Heart left ventricle (tissue), 16 donors: ENCODE measurements at regions not wholly inside any gene's neighbourhood (a gene's known extent, or its start where the extent isn't known, plus 50 kb on each side); places are given as distances from the start of the nearest gene placed in this dataset.

Source experiments
- ATAC-seq, 4 donors: fragments of 200-7000 bp; cut with Tn5 transposase; one replicate each; pipeline ENCODE4 v1.9.1; 2020 to 2022; ENCODE audit warnings: moderate library complexity in 4 of 4, mild to moderate bottlenecking in 3 of 4, moderate number of reproducible peaks in 1 of 4
- DNase-seq, 5 donors: peaks; one replicate each; pipeline ENCODE4 v3.0.0-alpha.2; 2020
- H3K27ac ChIP-seq, 12 donors: fragments of 200-600 bp; sonication (generic) in 4 of 12; one replicate each; pipeline versions ENCODE4 v1.5.0 to v1.8.0; 2016 to 2022; ENCODE audit warnings: mild to moderate bottlenecking in 2 of 12
- H3K27me3 ChIP-seq, 9 donors: fragments of 200-600 bp; sonication (generic) in 2 of 9; one replicate each; pipeline versions ENCODE4 v1.5.1 to v1.8.0; 2016 to 2022; ENCODE audit warnings: mild to moderate bottlenecking in 3 of 9
- H3K36me3 ChIP-seq, 9 donors: fragments of 200-600 bp; sonication (generic) in 2 of 9; one replicate each; pipeline versions ENCODE4 v1.5.0 to v1.8.0; 2018 to 2022; ENCODE audit warnings: mild to moderate bottlenecking in 2 of 9
- H3K4me1 ChIP-seq, 12 donors: fragments of 200-600 bp; sonication (generic) in 4 of 12; one replicate each; pipeline versions ENCODE4 v1.5.0 to v1.8.0; 2016 to 2022; ENCODE audit warnings: mild to moderate bottlenecking in 3 of 12
- H3K4me3 ChIP-seq, 12 donors: fragments of 200-600 bp; sonication (generic) in 4 of 12; one replicate each; pipeline versions ENCODE4 v1.5.0 to v1.8.0; 2017 to 2022; ENCODE audit warnings: mild to moderate bottlenecking in 9 of 12, moderate library complexity in 4 of 12
- H3K9me3 ChIP-seq, 12 donors: fragments of 200-600 bp; sonication (generic) in 4 of 12; one replicate each; pipeline versions ENCODE4 v1.5.0 to v1.8.0; 2016 to 2022; ENCODE audit warnings: mild to moderate bottlenecking in 1 of 12
- POLR2A ChIP-seq, 2 donors: fragments of 450-650 bp; IDR thresholded peaks; one replicate each; pipeline ENCODE4 v1.6.1; 2017; ENCODE audit warnings: antibody characterized with exemption in 2 of 2, mild to moderate bottlenecking in 2 of 2, moderate library complexity in 2 of 2
- WGBS, 4 donors: extraction: QIAGEN DNeasy Blood & Tissue Kit in 2 of 4; methylation state at CpG; one replicate each; pipeline versions ENCODE4 v1.1.5 to v1.1.7; 2013 to 2018; 5-methylcytosine and 5-hydroxymethylcytosine counted together
- intact Hi-C, 10 donors: fragments of 100-400 bp; cut with DNase I; formaldehyde crosslinking; loops; one replicate each; pipeline versions ENCODE4 v1.11.1 to v1.14.2; 2022
- TF ChIP-seq, protein P1 (sequence below), 12 donors: fragments of 200-600 bp; sonication (generic) in 4 of 12; IDR thresholded peaks; one replicate each; pipeline versions ENCODE4 v1.5.0 to v1.8.0; 2018 to 2022; ENCODE audit warnings: antibody characterized with exemption in 12 of 12, mild to moderate bottlenecking in 5 of 12
- donor health status: ischemic (EF 13 %, LVEDD 7.1; RV severe dilation, severe dysfunction).
- donor health status: healthy with polysubstance abuse.
- donor health status: DM: no; HTN: yes; CAD: no.
- donor health status: DM: no; HTN: no; CAD: no.
- donor health status: ischemic (EF 25% LVEDD 6.9; RV normal size, moderate dysfunction).
- donor health status: ischemic (EF 25% LVEDD 5.7; RV mildly dilated, moderate dysfunction).
- donor health status: healthy.
- donor health status: DM: yes; HTN: yes; CAD: no.
- donor health status: ischemic (EF 35%, LVEDD 5.7; RV mildly dilated, moderate dysfunction).
- donor health status: nonischemic (EF 11% LVEDD 7.7; RV severe dilation, severe dysfunction).
- donor health status: DM: yes; HTN: yes; CAD: no.
- donor health status: PGD.
- donor health status: ischemic (EF 29% LVEDD 5.4; RV normal size, mild dysfunction).
- donor health status: nonischemic (EF 23%, LVEDD 6.1; RV moderate dilation, normal function).

DNA sequence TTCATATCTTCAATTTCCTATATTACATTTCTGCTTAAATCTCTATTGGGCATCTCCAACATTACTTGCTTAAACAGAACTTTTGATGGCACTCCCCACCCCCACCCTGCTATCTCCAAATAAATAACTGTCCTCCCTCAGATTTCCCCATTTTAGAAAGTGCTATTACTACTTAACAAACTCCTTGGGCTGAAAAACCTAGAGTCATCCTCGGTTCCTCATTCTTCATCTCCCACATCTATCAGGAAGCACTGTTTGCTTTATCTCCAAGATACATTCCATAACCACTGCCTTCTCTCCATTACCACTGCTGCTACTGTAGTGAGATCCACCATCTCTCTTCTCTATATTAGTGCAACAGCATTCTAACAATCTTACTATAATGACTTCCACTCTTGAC is 150.4 kb upstream of the CYRIA start:
- no peak overlapping the region for H3K4me3 ChIP-seq
- H3K9me3 ChIP-seq = no peaks in the 10 kb centered on the region
- H3K27me3 ChIP-seq = peaks cover 0 to 6% (median 0%) of the 10 kb centered on the region in 9 donors
- no peaks in the 10 kb centered on the region for H3K36me3 ChIP-seq
- H3K4me1 ChIP-seq = no peaks in the 10 kb centered on the region
- no peak for TF ChIP-seq POLR2A (IDR thresholded peaks at IDR 0.05)
- TF ChIP-seq, protein P1, sequence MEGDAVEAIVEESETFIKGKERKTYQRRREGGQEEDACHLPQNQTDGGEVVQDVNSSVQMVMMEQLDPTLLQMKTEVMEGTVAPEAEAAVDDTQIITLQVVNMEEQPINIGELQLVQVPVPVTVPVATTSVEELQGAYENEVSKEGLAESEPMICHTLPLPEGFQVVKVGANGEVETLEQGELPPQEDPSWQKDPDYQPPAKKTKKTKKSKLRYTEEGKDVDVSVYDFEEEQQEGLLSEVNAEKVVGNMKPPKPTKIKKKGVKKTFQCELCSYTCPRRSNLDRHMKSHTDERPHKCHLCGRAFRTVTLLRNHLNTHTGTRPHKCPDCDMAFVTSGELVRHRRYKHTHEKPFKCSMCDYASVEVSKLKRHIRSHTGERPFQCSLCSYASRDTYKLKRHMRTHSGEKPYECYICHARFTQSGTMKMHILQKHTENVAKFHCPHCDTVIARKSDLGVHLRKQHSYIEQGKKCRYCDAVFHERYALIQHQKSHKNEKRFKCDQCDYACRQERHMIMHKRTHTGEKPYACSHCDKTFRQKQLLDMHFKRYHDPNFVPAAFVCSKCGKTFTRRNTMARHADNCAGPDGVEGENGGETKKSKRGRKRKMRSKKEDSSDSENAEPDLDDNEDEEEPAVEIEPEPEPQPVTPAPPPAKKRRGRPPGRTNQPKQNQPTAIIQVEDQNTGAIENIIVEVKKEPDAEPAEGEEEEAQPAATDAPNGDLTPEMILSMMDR (IDR thresholded peaks at IDR 0.05) = no peak
- 64 to 81% (median 73%) methylated on average over 1 of the region's 1 CpG for WGBS, 4 donors
- intact Hi-C loops = no loop called here
- DNase-seq = no peak
- H3K27ac ChIP-seq = no peak overlapping the region
- no peak for ATAC-seq

DNA sequence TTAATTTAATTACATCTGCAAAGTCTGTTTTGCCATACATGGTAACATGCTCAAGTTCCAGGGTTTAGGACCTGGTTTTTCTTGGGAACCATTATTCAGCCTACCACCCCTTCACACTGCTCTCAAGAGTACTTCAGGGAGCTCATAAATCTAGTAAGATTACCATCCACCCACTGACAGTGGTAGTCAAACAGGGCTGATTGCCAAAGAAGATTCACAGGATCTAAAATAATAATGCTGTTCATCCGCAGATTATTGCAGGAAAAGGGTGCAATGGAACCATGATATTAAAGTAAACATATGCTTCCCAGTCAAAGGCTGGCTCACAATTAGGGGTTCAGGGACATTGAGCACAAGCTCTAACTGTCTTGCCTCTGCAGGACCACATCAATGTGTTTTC is 148.0 kb upstream of the CYRIA start:
- H3K27me3 ChIP-seq = peaks cover 0 to under 1% (median 0%) of the 10 kb centered on the region in 9 donors
- H3K9me3 ChIP-seq = no peaks in the 10 kb centered on the region
- WGBS, 4 donors = 76 to 92% (median 86%) methylated on average over 1 of the region's 1 CpG
- H3K4me3 ChIP-seq = no peak overlapping the region
- TF ChIP-seq, protein P1 (IDR thresholded peaks at IDR 0.05) = no peak
- TF ChIP-seq POLR2A (IDR thresholded peaks at IDR 0.05) = no peak
- no peak for ATAC-seq
- H3K36me3 ChIP-seq = no peaks in the 10 kb centered on the region
- no peaks in the 10 kb centered on the region for H3K4me1 ChIP-seq
- DNase-seq = no peak
- intact Hi-C loops = no loop called here
- H3K27ac ChIP-seq = no peak overlapping the region

- no peak for ATAC-seq
- no peaks in the 10 kb centered on the region for H3K9me3 ChIP-seq
- 81 to 89% (median 84%) methylated on average over 2 of the region's 2 CpGs for WGBS, 4 donors
- DNase-seq = no peak
- no peaks in the 10 kb centered on the region for H3K36me3 ChIP-seq
- intact Hi-C loops = no loop called here
- H3K27ac ChIP-seq = no peak overlapping the region
- no peak overlapping the region for H3K4me3 ChIP-seq
- no peak for TF ChIP-seq POLR2A (IDR thresholded peaks at IDR 0.05)
- TF ChIP-seq, protein P1 (IDR thresholded peaks at IDR 0.05) = no peak
- H3K27me3 ChIP-seq = no peaks in the 10 kb centered on the region
- H3K4me1 ChIP-seq = no peaks in the 10 kb centered on the region
Observed at GRCh38 chr2:16798472-16798871, 132.8 kb upstream of the CYRIA start.

DNA sequence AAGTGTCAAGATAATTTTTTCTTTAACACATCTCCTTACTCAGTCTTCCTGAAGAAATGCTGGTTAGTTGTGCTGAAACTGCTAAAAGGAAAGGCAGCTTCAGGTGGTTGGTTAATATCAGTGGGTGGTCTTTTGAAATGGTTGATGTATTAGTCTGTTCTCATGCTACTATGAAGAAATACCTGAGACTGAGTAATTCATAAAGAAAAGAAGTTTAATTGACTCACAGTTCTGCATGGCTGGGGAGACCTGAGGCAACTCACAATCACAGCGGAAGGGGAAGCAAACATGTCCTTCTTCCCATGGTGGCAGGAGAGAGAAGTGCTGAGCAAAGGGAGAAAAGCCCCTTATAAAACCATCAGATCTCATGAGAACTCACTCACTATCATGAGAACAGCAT is 125.9 kb upstream of the CYRIA start:
- no peak for ATAC-seq
- Histone ChIP-seq H3K27ac (no peak overlapping the region), H3K9me3 (no peaks in the 10 kb centered on the region), H3K36me3 (no peaks in the 10 kb centered on the region), H3K4me3 (no peak overlapping the region), H3K4me1 (no peaks in the 10 kb centered on the region), H3K27me3 (peaks cover 0 to 3% (median 0%) of the 10 kb centered on the region in 9 donors)
- TF ChIP-seq, protein P1 (IDR thresholded peaks at IDR 0.05) = no peak
- no peak for TF ChIP-seq POLR2A (IDR thresholded peaks at IDR 0.05)
- intact Hi-C loops = no loop called here
- no peak for DNase-seq
- 95 to 100% (median 97%) methylated on average over 1 of the region's 1 CpG for WGBS, 4 donors
